ENCODE measurements at regions not wholly inside any gene's neighbourhood (a gene's known extent, or its start where the extent isn't known, plus 50 kb on each side); places are given as distances from the start of the nearest gene placed in this dataset.

DNA sequence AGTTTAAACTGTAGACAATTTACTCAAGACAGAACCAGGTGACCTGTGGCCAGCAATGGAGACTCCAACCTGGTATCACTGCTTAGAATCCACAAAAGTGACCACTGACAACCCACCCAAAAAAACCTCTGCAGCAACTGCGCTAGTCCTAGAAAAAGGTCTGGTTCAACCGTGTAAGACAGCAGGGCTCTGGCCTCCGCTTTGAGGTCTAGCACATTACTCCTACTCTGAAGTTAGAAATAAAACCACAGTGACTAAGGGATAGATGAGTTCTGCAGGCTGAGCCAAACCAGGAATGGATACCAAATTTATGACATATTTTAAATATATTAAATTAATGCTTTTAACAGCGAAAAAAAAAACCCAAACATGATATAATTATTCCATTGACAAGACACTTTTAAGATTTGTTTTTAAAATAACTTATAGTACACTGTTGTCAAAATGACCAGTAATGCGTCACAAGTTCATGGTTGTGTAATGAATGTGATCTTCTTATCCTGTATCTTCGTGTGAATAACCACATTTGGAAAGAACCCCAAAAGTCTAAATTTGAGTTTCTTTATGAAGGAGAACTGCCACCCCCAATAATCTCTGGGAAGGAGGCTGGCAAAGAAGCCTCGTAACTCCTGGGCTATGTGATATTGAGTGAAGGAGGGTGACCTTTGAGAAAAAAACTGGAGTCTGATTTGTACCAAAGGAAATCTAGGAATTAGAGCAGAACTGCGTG lies 101.9 kb upstream of the SLC44A1 start:
- in situ Hi-C loops (cut with MboI): no loop called here
- POLR2A ChIA-PET: no interaction called here

DNA sequence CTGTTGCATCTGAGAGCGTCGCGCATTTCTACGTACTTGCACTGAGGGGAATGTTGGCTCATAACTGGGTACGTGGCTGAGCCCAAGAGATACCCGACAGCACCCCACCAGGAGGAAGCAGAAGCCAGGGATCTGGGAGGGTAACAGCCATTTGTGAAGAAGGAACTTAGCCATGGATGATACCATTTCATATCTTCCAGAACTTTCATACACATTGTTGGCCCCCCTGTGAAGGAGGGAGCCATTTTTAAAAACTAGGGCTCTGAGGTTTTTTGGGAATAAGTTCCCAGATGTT lies 101.4 kb upstream of the SLC44A1 start:
- no TSS peak for BruUV-seq (replicated peaks)
- H3K9me1 ChIP-seq (ENCODE audit: control insufficient read depth, insufficient read depth, low read length): no peaks in the 10 kb centered on the region
- intact Hi-C loops (cut with micrococcal nuclease) (no loop called here), in situ Hi-C loops (cut with MboI) (no loop called here)
- H3K79me2 ChIP-seq (ENCODE audit: control insufficient read depth, insufficient read depth, low read length): no peaks in the 10 kb centered on the region
- POLR2A ChIA-PET: no interaction called here
- no peak for ATAC-seq
- H3K27ac ChIP-seq (ENCODE audit: extremely low read depth, low read depth, low read length): no peak overlapping the region
- no peak overlapping the region for H3K4me2 ChIP-seq (ENCODE audit: insufficient read depth, low read length)
- peaks cover 0 to 5% of the 10 kb centered on the region in 2 experiments; a peak in 3 of 5 replicates for H3K27me3 ChIP-seq (ENCODE audit: control insufficient read depth in 2 of 2, insufficient read depth in 2 of 2, low read length in 2 of 2)
- no peak overlapping the region for H3K4me3 ChIP-seq
- H3K4me1 ChIP-seq (replicated peaks in 1 of 2; ENCODE audit: control insufficient read depth in 2 of 2, insufficient read depth in 2 of 2, low read length in 2 of 2): no peaks in the 10 kb centered on the region
- H3K9ac ChIP-seq (ENCODE audit: insufficient read depth in 1 of 2, low read depth in 2 of 2, low read length in 2 of 2): no peak overlapping the region
- WGBS (ENCODE audit: insufficient coverage, low coverage, missing lambda C conversion rate): 0% methylated on average over 6 of the region's 6 CpGs
- no peaks in the 10 kb centered on the region for H4K20me1 ChIP-seq (replicated peaks; ENCODE audit: control insufficient read depth, insufficient read depth, low read length)
- H3K9me3 ChIP-seq (replicated peaks; ENCODE audit: control insufficient read depth, insufficient read depth, low read depth, low read length): no peaks in the 10 kb centered on the region
- H3K36me3 ChIP-seq (ENCODE audit: control insufficient read depth, insufficient read depth, low read length): no peaks in the 10 kb centered on the region
- H2AFZ ChIP-seq (ENCODE audit: low read depth, low read length): no peak overlapping the region
- no peak for DNase-seq (ENCODE audit: extremely low read depth in 1 of 4, low spot score in 3 of 4)
- TF ChIP-seq, protein P1, sequence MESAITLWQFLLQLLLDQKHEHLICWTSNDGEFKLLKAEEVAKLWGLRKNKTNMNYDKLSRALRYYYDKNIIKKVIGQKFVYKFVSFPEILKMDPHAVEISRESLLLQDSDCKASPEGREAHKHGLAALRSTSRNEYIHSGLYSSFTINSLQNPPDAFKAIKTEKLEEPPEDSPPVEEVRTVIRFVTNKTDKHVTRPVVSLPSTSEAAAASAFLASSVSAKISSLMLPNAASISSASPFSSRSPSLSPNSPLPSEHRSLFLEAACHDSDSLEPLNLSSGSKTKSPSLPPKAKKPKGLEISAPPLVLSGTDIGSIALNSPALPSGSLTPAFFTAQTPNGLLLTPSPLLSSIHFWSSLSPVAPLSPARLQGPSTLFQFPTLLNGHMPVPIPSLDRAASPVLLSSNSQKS (CRISPR knock-in tag; IDR thresholded peaks at IDR 0.05): no peak
- TF ChIP-seq CSDE1 (IDR thresholded peaks at IDR 0.05) (no peak), HNRNPH1 (optimal IDR thresholded peaks at IDR 0.05; ENCODE audit: low read depth, low read length) (no peak), ZNF586 (CRISPR knock-in tag; conservative IDR thresholded peaks at IDR 0.05) (no peak), ZNF408 (CRISPR knock-in tag; IDR thresholded peaks at IDR 0.05; ENCODE audit: low read depth) (no peak), SMAD4 (CRISPR knock-in tag; conservative IDR thresholded peaks at IDR 0.05) (no peak), ETV6 (IDR thresholded peaks at IDR 0.05; ENCODE audit: borderline replicate concordance in 1 of 2, low read depth in 2 of 2, low read length in 1 of 2) (no peak), ETV6 (CRISPR knock-in tag; IDR thresholded peaks at IDR 0.05; ENCODE audit: borderline replicate concordance) (no peak), RBM39 (optimal IDR thresholded peaks at IDR 0.05; ENCODE audit: low read depth, low read length) (no peak), SIN3B (IDR thresholded peaks at IDR 0.05; ENCODE audit: low read depth) (no peak), ZNF263 (CRISPR knock-in tag; IDR thresholded peaks at IDR 0.05; ENCODE audit: borderline replicate concordance) (no peak), RHOXF2B (CRISPR knock-in tag; conservative IDR thresholded peaks at IDR 0.05) (no peak), ZNF175 (CRISPR knock-in tag; IDR thresholded peaks at IDR 0.05; ENCODE audit: low read depth) (no peak)
- TF ChIP-seq, protein P2, sequence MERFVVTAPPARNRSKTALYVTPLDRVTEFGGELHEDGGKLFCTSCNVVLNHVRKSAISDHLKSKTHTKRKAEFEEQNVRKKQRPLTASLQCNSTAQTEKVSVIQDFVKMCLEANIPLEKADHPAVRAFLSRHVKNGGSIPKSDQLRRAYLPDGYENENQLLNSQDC (CRISPR knock-in tag; IDR thresholded peaks at IDR 0.05): no peak
- CTCF ChIA-PET (ENCODE audit: low intra/inter-chr PET ratio): no interaction called here
- no peak for FAIRE-seq

More for the DNA sequence above, 101.9 kb upstream of the SLC44A1 start:
- Histone ChIP-seq H3K79me2 (ENCODE audit: control insufficient read depth, insufficient read depth, low read length) (no peaks in the 10 kb centered on the region), H3K9ac (ENCODE audit: insufficient read depth in 1 of 2, low read depth in 2 of 2, low read length in 2 of 2) (no peak overlapping the region), H3K9me3 (replicated peaks; ENCODE audit: control insufficient read depth, insufficient read depth, low read depth, low read length) (no peaks in the 10 kb centered on the region), H3K4me3 (no peak overlapping the region), H3K27me3 (ENCODE audit: control insufficient read depth in 2 of 2, insufficient read depth in 2 of 2, low read length in 2 of 2) (peaks cover 0 to 5% of the 10 kb centered on the region in 2 experiments; a peak in 3 of 5 replicates), H3K36me3 (ENCODE audit: control insufficient read depth, insufficient read depth, low read length) (no peaks in the 10 kb centered on the region), H4K20me1 (replicated peaks; ENCODE audit: control insufficient read depth, insufficient read depth, low read length) (no peaks in the 10 kb centered on the region), H2AFZ (ENCODE audit: low read depth, low read length) (no peak overlapping the region), H3K4me2 (ENCODE audit: insufficient read depth, low read length) (no peak overlapping the region), H3K9me1 (ENCODE audit: control insufficient read depth, insufficient read depth, low read length) (no peaks in the 10 kb centered on the region), H3K27ac (ENCODE audit: extremely low read depth, low read depth, low read length) (no peak overlapping the region), H3K4me1 (replicated peaks in 1 of 2; ENCODE audit: control insufficient read depth in 2 of 2, insufficient read depth in 2 of 2, low read length in 2 of 2) (no peaks in the 10 kb centered on the region)
- TF ChIP-seq NFE2 (IDR thresholded peaks at IDR 0.05; ENCODE audit: low read depth): peak; percentile 28; the same call in 1 of the 2 replicates
- no peak for TF ChIP-seq ZNF217 (CRISPR knock-in tag; IDR thresholded peaks at IDR 0.05)
- ATAC-seq (no peak), DNase-seq (ENCODE audit: extremely low read depth in 1 of 4, low spot score in 3 of 4) (no peak), FAIRE-seq (no peak)
- WGBS (ENCODE audit: insufficient coverage, low coverage, missing lambda C conversion rate): 6% methylated on average over 8 of the region's 8 CpGs
- CTCF ChIA-PET (ENCODE audit: low intra/inter-chr PET ratio): no interaction called here
- intact Hi-C loops (cut with micrococcal nuclease): no loop called here
- no TSS peak for BruUV-seq (replicated peaks)

Measured in K562 (cell line).